Activated naive CD4-positive, alpha-beta T cell (primary cell): ENCODE measurements at regions not wholly inside any gene's neighbourhood (a gene's known extent, or its start where the extent isn't known, plus 50 kb on each side); places are given as distances from the start of the nearest gene placed in this dataset.
"Not testable (repeated sequence)": the region's sequence is repeated elsewhere in the genome, so short reads cannot be mapped to it uniquely, and the experiment has no call there.

Source experiments
- DNase-seq, 4 experiments: peaks; one replicate each; lab custom pipeline; 2025; lab: John Stamatoyannopoulos, UW

- no peak for DNase-seq
Observed at GRCh38 chr2:234275515-234275914, 221.4 kb downstream of the ARL4C start.

DNA sequence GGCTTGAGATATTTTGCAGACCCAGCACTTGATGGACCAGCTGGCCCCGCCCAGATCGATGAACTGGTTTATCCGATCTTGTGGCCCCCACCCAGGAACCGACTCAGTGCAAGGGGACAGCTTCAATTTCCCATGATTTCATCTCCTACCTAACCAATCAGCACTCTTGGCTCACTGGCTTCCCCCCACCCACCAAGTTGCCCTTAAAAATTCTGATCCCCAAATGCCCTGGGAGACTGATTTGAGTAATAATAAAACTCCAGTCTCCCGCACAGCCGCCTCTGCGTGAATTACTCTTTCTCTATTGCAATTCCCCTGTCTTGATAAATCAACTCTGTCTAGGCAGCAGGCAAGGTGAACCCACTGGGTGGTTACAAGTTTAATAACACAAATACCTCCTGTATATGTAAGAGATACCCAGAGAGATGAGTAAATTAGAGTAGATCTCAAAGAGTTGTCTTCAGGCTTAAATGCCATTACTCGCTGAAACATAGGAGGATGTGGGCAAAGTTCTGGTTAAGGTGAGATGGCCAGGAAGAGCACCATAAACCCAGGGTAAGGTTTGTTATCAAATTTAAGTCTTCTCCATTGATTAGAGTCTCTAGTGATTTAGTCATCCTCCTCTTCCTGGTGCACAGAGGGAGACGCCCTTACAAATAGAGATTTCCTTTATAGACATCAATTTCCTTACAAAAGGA lies 222.8 kb downstream of the ARL4C start:
- no peak for DNase-seq

GRCh38 chr2:234272069-234272850 lies 221.8 kb downstream of the SPP2 start:
- no peak for DNase-seq

DNA sequence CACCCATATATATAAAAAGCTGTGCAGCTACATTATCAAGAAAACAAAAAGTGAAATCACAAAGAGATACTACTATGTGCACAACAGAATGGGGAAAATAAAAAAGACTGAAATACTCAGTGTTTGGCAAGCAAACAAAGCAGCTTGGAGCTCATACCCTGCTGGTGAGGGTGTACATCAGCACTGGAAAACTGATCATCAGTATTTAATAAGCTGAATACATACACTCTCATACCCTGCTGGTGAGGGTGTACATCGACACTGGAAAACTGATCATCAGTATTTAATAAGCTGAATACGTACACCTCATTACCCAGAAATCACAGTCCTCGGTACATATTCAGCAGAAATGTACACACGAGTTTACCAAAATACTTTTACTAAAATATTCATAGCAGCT lies 220.8 kb downstream of the SPP2 start:
- DNase-seq: no peak

DNA sequence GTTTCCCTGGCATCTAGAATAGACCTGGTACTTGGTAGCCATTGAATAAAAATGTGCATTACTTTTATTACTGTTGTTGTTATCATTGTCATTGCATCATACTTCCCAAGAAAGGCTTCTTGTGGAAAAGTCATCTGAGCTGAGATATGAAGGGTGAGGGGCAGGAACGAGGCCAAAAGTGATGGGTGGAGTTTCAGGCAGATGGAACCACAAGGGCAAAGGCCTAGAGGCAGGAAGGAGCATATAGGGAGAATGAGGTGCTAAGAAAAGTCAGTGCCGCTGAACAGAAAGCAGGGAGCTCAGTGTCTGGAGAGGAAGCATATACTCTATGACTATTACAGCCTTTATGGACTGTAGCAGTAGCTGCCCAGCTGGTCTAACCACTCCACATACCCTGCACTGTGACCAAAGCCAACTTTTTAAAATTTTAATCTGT lies 219.3 kb downstream of the SPP2 start:
- DNase-seq: no peak

DNA sequence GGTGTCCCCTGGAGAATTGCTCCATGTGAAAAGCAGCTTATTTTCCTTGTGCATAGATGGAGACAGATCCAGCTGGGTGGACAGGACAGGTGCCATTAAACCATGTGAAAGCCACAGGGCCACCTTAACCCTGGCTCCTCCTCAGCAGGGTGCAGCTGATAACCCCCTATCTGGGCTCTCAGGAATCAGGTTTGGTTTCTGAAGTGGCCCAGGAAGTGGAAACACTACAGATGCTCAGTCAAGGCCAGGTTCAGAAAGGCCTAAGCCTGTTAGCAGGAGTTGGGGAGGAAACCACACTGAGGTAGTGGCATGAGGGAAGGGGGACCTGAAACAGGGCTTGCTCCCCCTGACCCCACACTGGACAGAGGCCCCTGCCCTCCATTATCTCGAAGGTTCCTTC lies 217.0 kb downstream of the SPP2 start:
- no peak for DNase-seq

- no peak for DNase-seq
Observed at GRCh38 chr2:234266952-234267351, 216.4 kb downstream of the SPP2 start.

GRCh38 chr2:234265206-234265605 lies 214.7 kb downstream of the SPP2 start:
- DNase-seq: no peak

GRCh38 chr2:234261736-234262135 lies 211.2 kb downstream of the SPP2 start:
- DNase-seq: no peak

DNA sequence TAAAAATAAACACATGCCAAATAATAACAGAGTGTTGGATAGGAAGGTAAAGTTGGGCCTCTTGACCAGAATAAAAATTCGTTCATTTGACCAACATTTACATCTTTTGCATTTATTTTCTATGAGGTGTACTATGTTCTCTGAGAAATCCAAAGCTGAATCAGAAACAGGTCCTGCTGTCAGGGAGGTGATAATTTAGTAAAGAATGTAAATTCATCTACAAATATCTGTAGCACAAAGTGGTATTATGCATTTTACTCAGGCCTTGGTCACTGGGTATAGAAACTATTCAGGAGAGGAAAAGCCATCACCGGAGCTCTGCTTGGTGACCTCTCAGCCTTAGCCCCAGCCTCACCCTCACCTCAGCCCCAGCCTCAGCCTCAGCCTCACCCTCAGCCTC lies 208.9 kb downstream of the SPP2 start:
- no peak for DNase-seq

DNA sequence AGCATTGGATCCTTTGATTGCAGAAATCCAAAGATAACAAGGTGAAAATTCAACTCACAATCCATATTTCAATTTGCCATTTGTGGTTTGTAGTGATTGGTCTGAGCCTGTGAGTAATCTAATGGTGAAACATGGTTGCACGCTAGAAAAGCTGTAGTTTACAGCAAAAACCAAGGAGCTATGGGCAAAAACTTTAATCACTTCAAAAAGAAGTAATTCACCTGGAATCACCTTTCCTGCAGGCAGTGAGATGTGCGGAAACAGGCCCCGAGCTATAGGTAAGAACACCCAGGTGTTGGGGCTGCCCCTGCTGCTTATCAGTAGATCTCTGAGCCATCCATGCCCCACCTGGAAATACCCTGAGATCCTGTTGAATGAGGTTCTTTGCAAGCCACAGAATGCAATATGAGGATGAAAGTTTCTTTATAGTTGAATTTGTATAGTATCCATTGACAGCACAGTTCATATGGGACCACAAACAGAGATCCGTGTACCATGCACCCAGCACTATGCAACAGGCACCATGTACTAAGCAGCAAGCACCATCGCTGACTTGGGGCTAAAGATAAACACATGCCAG lies 208.2 kb downstream of the SPP2 start:
- DNase-seq: no peak

- DNase-seq: no peak
Observed at GRCh38 chr2:234257859-234258561, 207.5 kb downstream of the SPP2 start.

GRCh38 chr2:234256516-234256915 lies 206.0 kb downstream of the SPP2 start:
- no peak for DNase-seq

- DNase-seq: no peak
Observed at GRCh38 chr2:234254783-234255521, 204.4 kb downstream of the SPP2 start.

- no peak for DNase-seq
Observed at GRCh38 chr2:234252772-234253171, 202.3 kb downstream of the SPP2 start.

GRCh38 chr2:234251326-234252271 lies 201.1 kb downstream of the SPP2 start:
- no peak for DNase-seq

GRCh38 chr2:234250926-234251325 lies 200.4 kb downstream of the SPP2 start:
- no peak for DNase-seq

GRCh38 chr2:234249873-234250272 lies 199.4 kb downstream of the SPP2 start:
- DNase-seq: no peak

- no peak for DNase-seq
Observed at GRCh38 chr2:234249034-234249735, 198.7 kb downstream of the SPP2 start.

DNA sequence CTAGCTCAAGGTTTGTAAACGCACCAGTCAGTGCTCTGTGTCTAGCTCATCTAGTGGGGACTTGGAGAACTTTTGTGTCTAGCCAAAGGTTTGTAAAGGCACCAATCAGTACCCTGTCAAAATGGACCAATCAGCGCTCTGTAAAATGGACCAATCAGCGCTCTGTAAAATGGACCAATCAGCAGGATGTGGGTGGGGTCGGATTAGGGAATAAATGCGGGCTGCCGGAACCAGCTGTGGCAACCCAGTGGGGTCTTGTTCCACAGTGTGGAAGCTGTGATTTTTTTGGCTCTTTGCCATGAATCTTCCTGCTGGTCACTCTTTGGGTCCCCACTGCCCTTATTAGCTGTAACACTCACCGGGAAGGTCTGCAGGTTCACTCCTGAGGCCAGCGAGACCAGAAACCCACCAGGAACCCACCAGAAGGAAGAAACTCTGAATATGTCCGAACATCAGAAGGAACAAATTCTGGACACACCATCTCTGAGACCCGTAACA lies 197.8 kb downstream of the SPP2 start:
- not testable (repeated sequence) for DNase-seq
